Transverse colon (tissue), 3 donors: ENCODE measurements at regions not wholly inside any gene's neighbourhood (a gene's known extent, or its start where the extent isn't known, plus 50 kb on each side); places are given as distances from the start of the nearest gene placed in this dataset.

Experiments
- EP300 ChIP-seq: sonication (generic); formaldehyde crosslinking; IDR thresholded peaks from one replicate; pipeline ENCODE4 v1.6.1; 2017; ENCODE audit warnings: antibody characterized with exemption, low read depth
- POLR2A ChIP-seq: fragments of 450-650 bp; IDR thresholded peaks from one replicate; pipeline ENCODE4 v1.6.1; 2016; ENCODE audit warnings: antibody characterized with exemption, mild to moderate bottlenecking, moderate library complexity
- POLR2AphosphoS5 ChIP-seq, 3 donors: sonication (generic); formaldehyde crosslinking; IDR thresholded peaks; one replicate each; pipeline ENCODE4 v1.6.1; 2016; ENCODE audit warnings: antibody characterized with exemption in 3 of 3

DNA sequence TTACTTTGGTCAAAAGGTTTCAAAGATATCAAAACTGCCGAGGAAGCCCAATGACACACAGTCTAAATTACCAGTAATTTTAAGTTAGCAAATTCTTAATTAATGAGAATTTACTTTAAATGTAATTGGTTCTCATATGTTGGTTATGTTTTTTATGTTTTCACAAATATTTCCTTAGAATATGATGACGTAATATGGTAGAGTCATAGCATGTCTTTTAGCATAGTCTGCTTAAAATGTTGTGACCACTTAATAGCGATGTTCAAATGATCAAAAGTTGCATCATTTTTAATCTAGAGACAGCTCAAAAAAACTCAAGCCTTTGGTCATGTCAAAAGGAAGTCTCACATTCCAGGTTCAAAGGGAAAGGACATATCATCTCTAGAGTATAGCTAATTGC is 123.3 kb upstream of the ST6GAL2 start:
- TF ChIP-seq EP300 (no peak), POLR2AphosphoS5 (IDR thresholded peaks at IDR 0.05) (no peak), POLR2A (no peak)
